ENCODE measurements at regions not wholly inside any gene's neighbourhood (a gene's known extent, or its start where the extent isn't known, plus 50 kb on each side); places are given as distances from the start of the nearest gene placed in this dataset.

GRCh38 chr12:97274386-97274785 is 188.2 kb upstream of the RMST start:
- H3K9me3 Mint-ChIP-seq (ENCODE audit: low read depth) = no peaks in the 10 kb centered on the region
- peaks cover 24% of the 10 kb centered on the region for H3K27me3 Mint-ChIP-seq (ENCODE audit: low read depth)
- H3K27ac Mint-ChIP-seq (ENCODE audit: unreplicated experiment) = no peak overlapping the region
- no peak overlapping the region for H3K4me3 Mint-ChIP-seq (ENCODE audit: unreplicated experiment)
- no peaks in the 10 kb centered on the region for H3K4me1 Mint-ChIP-seq (ENCODE audit: low read depth)
- no peaks in the 10 kb centered on the region for H3K36me3 Mint-ChIP-seq (ENCODE audit: low read depth)
- no peak for DNase-seq (ENCODE audit: low spot score)
- TF ChIP-seq, protein P1, sequence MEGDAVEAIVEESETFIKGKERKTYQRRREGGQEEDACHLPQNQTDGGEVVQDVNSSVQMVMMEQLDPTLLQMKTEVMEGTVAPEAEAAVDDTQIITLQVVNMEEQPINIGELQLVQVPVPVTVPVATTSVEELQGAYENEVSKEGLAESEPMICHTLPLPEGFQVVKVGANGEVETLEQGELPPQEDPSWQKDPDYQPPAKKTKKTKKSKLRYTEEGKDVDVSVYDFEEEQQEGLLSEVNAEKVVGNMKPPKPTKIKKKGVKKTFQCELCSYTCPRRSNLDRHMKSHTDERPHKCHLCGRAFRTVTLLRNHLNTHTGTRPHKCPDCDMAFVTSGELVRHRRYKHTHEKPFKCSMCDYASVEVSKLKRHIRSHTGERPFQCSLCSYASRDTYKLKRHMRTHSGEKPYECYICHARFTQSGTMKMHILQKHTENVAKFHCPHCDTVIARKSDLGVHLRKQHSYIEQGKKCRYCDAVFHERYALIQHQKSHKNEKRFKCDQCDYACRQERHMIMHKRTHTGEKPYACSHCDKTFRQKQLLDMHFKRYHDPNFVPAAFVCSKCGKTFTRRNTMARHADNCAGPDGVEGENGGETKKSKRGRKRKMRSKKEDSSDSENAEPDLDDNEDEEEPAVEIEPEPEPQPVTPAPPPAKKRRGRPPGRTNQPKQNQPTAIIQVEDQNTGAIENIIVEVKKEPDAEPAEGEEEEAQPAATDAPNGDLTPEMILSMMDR (IDR thresholded peaks at IDR 0.05) = no peak

DNA sequence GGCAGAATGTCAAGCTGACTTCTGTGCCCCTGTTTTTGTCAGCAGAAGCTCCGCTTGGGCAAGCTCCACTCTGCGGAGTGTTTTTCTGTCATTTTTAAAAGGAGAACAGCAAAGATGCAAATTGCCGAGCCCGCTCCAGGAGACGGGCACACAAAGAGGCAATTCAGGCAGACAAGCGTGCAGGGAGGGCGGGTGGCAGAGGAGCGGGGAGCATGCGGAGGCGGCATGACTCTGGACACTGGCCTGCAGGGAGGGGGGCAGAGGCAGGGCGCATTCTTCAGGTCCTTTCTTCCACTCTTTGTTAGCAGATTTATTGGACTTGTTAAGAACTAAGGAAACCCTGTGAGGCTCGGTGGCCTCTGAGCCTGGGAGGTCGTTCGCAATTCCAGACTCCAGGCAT is 187.3 kb upstream of the RMST start:
- Mint-ChIP-seq H3K4me1 (ENCODE audit: low read depth) (no peaks in the 10 kb centered on the region), H3K27ac (ENCODE audit: unreplicated experiment) (no peak overlapping the region), H3K4me3 (ENCODE audit: unreplicated experiment) (no peak overlapping the region), H3K27me3 (ENCODE audit: low read depth) (peaks cover 26% of the 10 kb centered on the region), H3K36me3 (ENCODE audit: low read depth) (no peaks in the 10 kb centered on the region), H3K9me3 (ENCODE audit: low read depth) (no peaks in the 10 kb centered on the region)
- TF ChIP-seq, protein P1 (IDR thresholded peaks at IDR 0.05) = no peak
- DNase-seq (ENCODE audit: low spot score) = no peak

DNA sequence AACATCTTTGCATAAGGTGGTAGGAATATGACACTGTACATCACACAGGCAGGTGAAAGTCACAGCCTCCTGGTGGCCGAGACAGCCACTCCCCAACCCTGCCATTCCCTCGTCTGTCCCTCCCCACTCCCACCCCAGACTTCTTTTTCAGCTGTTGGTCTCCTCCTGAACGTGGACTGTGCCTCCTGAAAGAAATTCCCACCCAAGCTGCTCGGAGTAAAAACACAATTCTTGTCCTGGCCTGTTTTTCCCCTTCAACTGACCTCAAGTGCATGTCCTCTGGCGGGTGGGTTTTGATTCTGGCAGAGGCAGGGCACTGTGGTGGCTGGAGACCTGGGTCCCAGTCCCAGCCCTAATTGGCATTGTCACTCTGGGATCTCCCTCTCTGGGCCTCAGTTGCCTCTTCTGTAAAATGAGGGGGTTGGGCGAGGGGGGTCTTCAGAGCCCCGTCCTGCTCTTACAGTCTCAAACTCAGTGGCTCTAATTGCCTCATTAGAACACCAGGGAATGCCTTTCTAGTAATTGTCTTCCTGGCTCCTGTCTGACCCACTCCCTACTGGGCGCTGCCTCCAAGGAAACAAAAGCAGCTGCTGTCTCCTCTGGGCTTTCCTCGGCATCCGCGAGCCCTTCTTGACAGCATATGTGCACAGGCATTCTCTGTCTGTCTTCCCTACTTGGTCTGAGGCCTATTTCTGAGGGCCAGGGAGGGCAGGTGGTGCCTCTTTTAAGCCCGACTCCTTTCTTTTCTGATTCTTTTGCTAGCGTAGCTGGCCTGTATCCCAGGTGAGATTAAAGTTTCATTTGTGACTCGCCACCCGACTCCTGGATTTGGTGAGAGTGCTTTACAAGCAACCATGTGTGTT is 186.6 kb upstream of the RMST start:
- no peak for DNase-seq (ENCODE audit: low spot score)
- Mint-ChIP-seq H3K27ac (ENCODE audit: unreplicated experiment) (no peak overlapping the region), H3K4me1 (ENCODE audit: low read depth) (no peaks in the 10 kb centered on the region), H3K36me3 (ENCODE audit: low read depth) (no peaks in the 10 kb centered on the region), H3K4me3 (ENCODE audit: unreplicated experiment) (no peak overlapping the region), H3K27me3 (ENCODE audit: low read depth) (peaks cover 26% of the 10 kb centered on the region), H3K9me3 (ENCODE audit: low read depth) (no peaks in the 10 kb centered on the region)
- TF ChIP-seq, protein P1 (IDR thresholded peaks at IDR 0.05) = no peak

GRCh38 chr12:97276661-97277429 is 185.8 kb upstream of the RMST start:
- H3K27me3 Mint-ChIP-seq (ENCODE audit: low read depth) = peaks cover 26% of the 10 kb centered on the region
- TF ChIP-seq, protein P1 (IDR thresholded peaks at IDR 0.05) = no peak
- DNase-seq (ENCODE audit: low spot score) = no peak
- no peak overlapping the region for H3K4me3 Mint-ChIP-seq (ENCODE audit: unreplicated experiment)
- no peaks in the 10 kb centered on the region for H3K4me1 Mint-ChIP-seq (ENCODE audit: low read depth)
- no peaks in the 10 kb centered on the region for H3K9me3 Mint-ChIP-seq (ENCODE audit: low read depth)
- no peak overlapping the region for H3K27ac Mint-ChIP-seq (ENCODE audit: unreplicated experiment)
- H3K36me3 Mint-ChIP-seq (ENCODE audit: low read depth) = no peaks in the 10 kb centered on the region

DNA sequence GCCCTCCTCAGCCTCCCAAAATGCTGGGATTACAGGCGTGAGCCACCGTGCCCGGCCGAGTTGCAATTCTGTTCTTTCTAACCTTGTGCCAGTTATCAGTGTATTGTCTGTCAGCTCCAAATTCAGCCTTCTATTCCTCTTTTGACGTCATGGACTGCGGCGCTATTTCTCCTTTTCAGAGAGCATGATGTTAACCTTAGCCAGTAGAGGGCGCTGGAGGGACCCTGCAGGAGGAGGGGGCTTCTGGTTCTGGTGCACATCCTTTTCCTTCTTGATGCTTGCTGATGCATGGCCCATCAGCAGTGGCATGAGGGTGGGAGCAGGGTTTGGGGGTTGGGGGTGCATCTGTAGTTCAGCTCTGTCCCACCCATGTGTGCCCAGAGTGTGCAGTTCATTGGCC is 179.3 kb upstream of the RMST start:
- H3K4me3 Mint-ChIP-seq (ENCODE audit: unreplicated experiment) = no peak overlapping the region
- peaks cover 7% of the 10 kb centered on the region for H3K27me3 Mint-ChIP-seq (ENCODE audit: low read depth)
- DNase-seq (ENCODE audit: low spot score) = no peak
- H3K36me3 Mint-ChIP-seq (ENCODE audit: low read depth) = no peaks in the 10 kb centered on the region
- no peaks in the 10 kb centered on the region for H3K4me1 Mint-ChIP-seq (ENCODE audit: low read depth)
- H3K9me3 Mint-ChIP-seq (ENCODE audit: low read depth) = no peaks in the 10 kb centered on the region
- no peak overlapping the region for H3K27ac Mint-ChIP-seq (ENCODE audit: unreplicated experiment)
- TF ChIP-seq, protein P1 (IDR thresholded peaks at IDR 0.05) = peak; percentile 21

Measured in chondrocyte (in vitro differentiated cells).